ENCODE measurements at regions not wholly inside any gene's neighbourhood (a gene's known extent, or its start where the extent isn't known, plus 50 kb on each side); places are given as distances from the start of the nearest gene placed in this dataset.
A peak's percentile ranks its signal among the peaks of the same experiment; 100 is the strongest.

GRCh38 chr5:7321724-7322123 is 74.2 kb upstream of the ADCY2 start:
- WGBS, result 14% methylated on average over 1 of the region's 2 CpGs
- Histone ChIP-seq H2BK120ac (ENCODE audit: low read depth, low read length) (no peak overlapping the region), H2AK5ac (ENCODE audit: low read length, severe bottlenecking) (no peak overlapping the region), H3K4me1 (ENCODE audit: control insufficient read depth, insufficient read depth, low read depth, low read length) (no peaks in the 10 kb centered on the region), H3K4ac (ENCODE audit: low read depth in 1 of 2, low read length in 2 of 2) (no peak overlapping the region), H2BK15ac (ENCODE audit: low read depth, poor library complexity, severe bottlenecking) (no peak overlapping the region), H3K36me3 (ENCODE audit: control insufficient read depth in 1 of 2, insufficient read depth in 2 of 2, low read depth in 1 of 2, low read length in 2 of 2) (no peaks in the 10 kb centered on the region), H2BK5ac (ENCODE audit: low read depth, low read length, poor library complexity, severe bottlenecking) (no peak overlapping the region), H4K8ac (ENCODE audit: low read length) (no peak overlapping the region), H3K79me1 (replicated peaks; ENCODE audit: low read length, poor library complexity, severe bottlenecking) (no peaks in the 10 kb centered on the region), H3K9ac (ENCODE audit: low read length) (peak overlapping the region; percentile 81), H3K14ac (ENCODE audit: low read length in 2 of 2) (no peak overlapping the region), H3K23ac (ENCODE audit: low read length in 2 of 2) (no peak overlapping the region), H3K4me2 (ENCODE audit: low read length, poor library complexity, severe bottlenecking) (no peak overlapping the region), H3K27me3 (ENCODE audit: control insufficient read depth in 1 of 2, insufficient read depth in 1 of 2, low read length in 2 of 2) (no peaks in the 10 kb centered on the region), H3K9me3 (ENCODE audit: control insufficient read depth, low read length) (no peaks in the 10 kb centered on the region), H3K18ac (ENCODE audit: low read depth in 1 of 2, low read length in 2 of 2) (no peak overlapping the region), H2AFZ (ENCODE audit: low read depth, low read length) (no peak overlapping the region), H2BK12ac (ENCODE audit: low read length in 2 of 2) (no peak overlapping the region), H3K4me3 (ENCODE audit: insufficient read depth in 1 of 2, low read depth in 1 of 2, low read length in 2 of 2) (no peak overlapping the region), H4K91ac (ENCODE audit: low read length) (no peak overlapping the region), H3K27ac (ENCODE audit: low read length, poor library complexity, severe bottlenecking) (no peak overlapping the region)
- peak; percentile 81 for DNase-seq

- WGBS, result no CpG with 5 or more reads among the region's 4 CpGs
- no peak overlapping the region for H3K4me3 ChIP-seq (ENCODE audit: insufficient read depth in 1 of 2, low read depth in 1 of 2, low read length in 2 of 2)
- H3K4ac ChIP-seq (ENCODE audit: low read depth in 1 of 2, low read length in 2 of 2), result no peak overlapping the region
- no peaks in the 10 kb centered on the region for H3K9me3 ChIP-seq (ENCODE audit: control insufficient read depth, low read length)
- no peaks in the 10 kb centered on the region for H3K36me3 ChIP-seq (ENCODE audit: control insufficient read depth in 1 of 2, insufficient read depth in 2 of 2, low read depth in 1 of 2, low read length in 2 of 2)
- no peak overlapping the region for H2BK5ac ChIP-seq (ENCODE audit: low read depth, low read length, poor library complexity, severe bottlenecking)
- no peaks in the 10 kb centered on the region for H3K27me3 ChIP-seq (ENCODE audit: control insufficient read depth in 1 of 2, insufficient read depth in 1 of 2, low read length in 2 of 2)
- H3K23ac ChIP-seq (ENCODE audit: low read length in 2 of 2), result no peak overlapping the region
- H3K14ac ChIP-seq (ENCODE audit: low read length in 2 of 2), result no peak overlapping the region
- no peak overlapping the region for H2AFZ ChIP-seq (ENCODE audit: low read depth, low read length)
- no peak overlapping the region for H4K8ac ChIP-seq (ENCODE audit: low read length)
- no peak overlapping the region for H2BK15ac ChIP-seq (ENCODE audit: low read depth, poor library complexity, severe bottlenecking)
- H2AK5ac ChIP-seq (ENCODE audit: low read length, severe bottlenecking), result no peak overlapping the region
- no peak overlapping the region for H3K27ac ChIP-seq (ENCODE audit: low read length, poor library complexity, severe bottlenecking)
- H3K18ac ChIP-seq (ENCODE audit: low read depth in 1 of 2, low read length in 2 of 2), result no peak overlapping the region
- no peak overlapping the region for H2BK12ac ChIP-seq (ENCODE audit: low read length in 2 of 2)
- H3K4me1 ChIP-seq (ENCODE audit: control insufficient read depth, insufficient read depth, low read depth, low read length), result no peaks in the 10 kb centered on the region
- no peak overlapping the region for H2BK120ac ChIP-seq (ENCODE audit: low read depth, low read length)
- H3K9ac ChIP-seq (ENCODE audit: low read length), result no peak overlapping the region
- no peak overlapping the region for H4K91ac ChIP-seq (ENCODE audit: low read length)
- no peaks in the 10 kb centered on the region for H3K79me1 ChIP-seq (replicated peaks; ENCODE audit: low read length, poor library complexity, severe bottlenecking)
- no peak for DNase-seq
- no peak overlapping the region for H3K4me2 ChIP-seq (ENCODE audit: low read length, poor library complexity, severe bottlenecking)
Observed at GRCh38 chr5:7324919-7325318, 71.0 kb upstream of the ADCY2 start.

GRCh38 chr5:7325975-7326913 is 69.7 kb upstream of the ADCY2 start:
- no peak overlapping the region for H3K23ac ChIP-seq (ENCODE audit: low read length in 2 of 2)
- H3K4me2 ChIP-seq (ENCODE audit: low read length, poor library complexity, severe bottlenecking), result no peak overlapping the region
- no peak overlapping the region for H3K27ac ChIP-seq (ENCODE audit: low read length, poor library complexity, severe bottlenecking)
- no peaks in the 10 kb centered on the region for H3K9me3 ChIP-seq (ENCODE audit: control insufficient read depth, low read length)
- no peak overlapping the region for H2BK15ac ChIP-seq (ENCODE audit: low read depth, poor library complexity, severe bottlenecking)
- H3K9ac ChIP-seq (ENCODE audit: low read length), result peak overlapping the region; percentile 15
- no peak overlapping the region for H2BK120ac ChIP-seq (ENCODE audit: low read depth, low read length)
- WGBS, result 72% methylated on average over 6 of the region's 8 CpGs
- H2AFZ ChIP-seq (ENCODE audit: low read depth, low read length), result no peak overlapping the region
- DNase-seq, result no peak
- no peaks in the 10 kb centered on the region for H3K79me1 ChIP-seq (replicated peaks; ENCODE audit: low read length, poor library complexity, severe bottlenecking)
- H3K27me3 ChIP-seq (ENCODE audit: control insufficient read depth in 1 of 2, insufficient read depth in 1 of 2, low read length in 2 of 2), result no peaks in the 10 kb centered on the region
- no peaks in the 10 kb centered on the region for H3K4me1 ChIP-seq (ENCODE audit: control insufficient read depth, insufficient read depth, low read depth, low read length)
- no peak overlapping the region for H2AK5ac ChIP-seq (ENCODE audit: low read length, severe bottlenecking)
- H3K36me3 ChIP-seq (ENCODE audit: control insufficient read depth in 1 of 2, insufficient read depth in 2 of 2, low read depth in 1 of 2, low read length in 2 of 2), result no peaks in the 10 kb centered on the region
- H3K18ac ChIP-seq (ENCODE audit: low read depth in 1 of 2, low read length in 2 of 2), result no peak overlapping the region
- no peak overlapping the region for H2BK12ac ChIP-seq (ENCODE audit: low read length in 2 of 2)
- H3K4ac ChIP-seq (ENCODE audit: low read depth in 1 of 2, low read length in 2 of 2), result no peak overlapping the region
- H3K4me3 ChIP-seq (ENCODE audit: insufficient read depth in 1 of 2, low read depth in 1 of 2, low read length in 2 of 2), result no peak overlapping the region
- H3K14ac ChIP-seq (ENCODE audit: low read length in 2 of 2), result no peak overlapping the region
- no peak overlapping the region for H4K91ac ChIP-seq (ENCODE audit: low read length)
- no peak overlapping the region for H4K8ac ChIP-seq (ENCODE audit: low read length)
- H2BK5ac ChIP-seq (ENCODE audit: low read depth, low read length, poor library complexity, severe bottlenecking), result no peak overlapping the region

GRCh38 chr5:7329141-7329540 is 66.8 kb upstream of the ADCY2 start:
- Histone ChIP-seq H3K23ac (ENCODE audit: low read length in 2 of 2) (no peak overlapping the region), H3K9ac (ENCODE audit: low read length) (no peak overlapping the region), H4K91ac (ENCODE audit: low read length) (no peak overlapping the region), H3K14ac (ENCODE audit: low read length in 2 of 2) (no peak overlapping the region), H2BK120ac (ENCODE audit: low read depth, low read length) (no peak overlapping the region), H3K36me3 (ENCODE audit: control insufficient read depth in 1 of 2, insufficient read depth in 2 of 2, low read depth in 1 of 2, low read length in 2 of 2) (no peaks in the 10 kb centered on the region), H3K27me3 (ENCODE audit: control insufficient read depth in 1 of 2, insufficient read depth in 1 of 2, low read length in 2 of 2) (no peaks in the 10 kb centered on the region), H3K9me3 (ENCODE audit: control insufficient read depth, low read length) (no peaks in the 10 kb centered on the region), H3K4me1 (ENCODE audit: control insufficient read depth, insufficient read depth, low read depth, low read length) (no peaks in the 10 kb centered on the region), H2BK12ac (ENCODE audit: low read length in 2 of 2) (no peak overlapping the region), H3K4me3 (ENCODE audit: insufficient read depth in 1 of 2, low read depth in 1 of 2, low read length in 2 of 2) (no peak overlapping the region), H3K27ac (ENCODE audit: low read length, poor library complexity, severe bottlenecking) (no peak overlapping the region), H2AFZ (ENCODE audit: low read depth, low read length) (no peak overlapping the region), H2BK15ac (ENCODE audit: low read depth, poor library complexity, severe bottlenecking) (no peak overlapping the region), H4K8ac (ENCODE audit: low read length) (no peak overlapping the region), H3K4me2 (ENCODE audit: low read length, poor library complexity, severe bottlenecking) (no peak overlapping the region), H2BK5ac (ENCODE audit: low read depth, low read length, poor library complexity, severe bottlenecking) (no peak overlapping the region), H3K79me1 (replicated peaks; ENCODE audit: low read length, poor library complexity, severe bottlenecking) (no peaks in the 10 kb centered on the region), H3K18ac (ENCODE audit: low read depth in 1 of 2, low read length in 2 of 2) (no peak overlapping the region), H2AK5ac (ENCODE audit: low read length, severe bottlenecking) (no peak overlapping the region), H3K4ac (ENCODE audit: low read depth in 1 of 2, low read length in 2 of 2) (no peak overlapping the region)
- no peak for DNase-seq
- 65% methylated on average over 4 of the region's 4 CpGs for WGBS
